Stimulated activated CD4-positive, alpha-beta T cell treated with anti-CD3 and anti-CD28 coated beads, Interleukin-15, amount 100 ng/mL, for 48 hours (primary cell): ENCODE measurements at regions not wholly inside any gene's neighbourhood (a gene's known extent, or its start where the extent isn't known, plus 50 kb on each side); places are given as distances from the start of the nearest gene placed in this dataset.

Source experiments
- DNase-seq, 2 donors: peaks; one replicate each; pipeline ENCODE4 v3.0.0-alpha.2; 2020; ENCODE audit warnings: low read depth in 2 of 2

DNA sequence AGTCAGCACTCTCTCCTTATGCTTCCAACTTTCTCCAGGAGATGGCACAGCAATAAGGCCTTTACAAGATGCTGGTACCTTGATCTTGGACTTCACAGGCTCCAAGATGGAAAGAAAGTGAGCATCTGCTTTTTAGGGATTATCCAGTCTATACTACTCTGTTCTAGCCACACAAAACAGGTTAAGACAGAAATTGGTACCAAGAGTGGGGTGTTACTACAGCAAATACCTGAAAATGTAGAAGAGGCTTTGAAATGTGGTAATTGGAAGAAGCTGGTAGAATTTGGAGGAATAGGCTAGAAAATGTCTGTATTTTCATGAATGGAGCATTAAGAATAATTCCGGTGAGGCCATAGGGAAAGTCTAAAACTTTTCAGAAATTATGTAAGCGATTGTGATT is 484.8 kb upstream of the GRIA1 start:
- DNase-seq = no peak

DNA sequence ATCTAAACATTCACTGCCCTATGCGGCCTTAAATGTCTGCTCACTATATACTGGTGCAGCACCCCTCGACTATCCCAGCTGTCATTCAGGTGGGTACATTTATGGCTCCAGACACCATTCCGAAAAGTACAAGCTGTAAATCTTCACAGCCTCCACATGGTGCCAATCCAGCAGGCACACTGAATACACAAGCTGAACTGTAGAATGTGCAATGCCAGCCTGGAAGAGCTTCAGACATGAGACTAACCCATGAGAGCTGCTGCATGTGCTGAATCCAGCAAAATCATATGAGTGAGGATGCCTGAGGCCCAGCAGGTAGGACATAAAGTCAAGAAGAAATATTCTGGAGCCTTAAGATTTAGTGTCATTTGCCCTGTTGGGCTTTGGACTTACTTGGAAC is 483.8 kb upstream of the GRIA1 start:
- DNase-seq = no peak

DNA sequence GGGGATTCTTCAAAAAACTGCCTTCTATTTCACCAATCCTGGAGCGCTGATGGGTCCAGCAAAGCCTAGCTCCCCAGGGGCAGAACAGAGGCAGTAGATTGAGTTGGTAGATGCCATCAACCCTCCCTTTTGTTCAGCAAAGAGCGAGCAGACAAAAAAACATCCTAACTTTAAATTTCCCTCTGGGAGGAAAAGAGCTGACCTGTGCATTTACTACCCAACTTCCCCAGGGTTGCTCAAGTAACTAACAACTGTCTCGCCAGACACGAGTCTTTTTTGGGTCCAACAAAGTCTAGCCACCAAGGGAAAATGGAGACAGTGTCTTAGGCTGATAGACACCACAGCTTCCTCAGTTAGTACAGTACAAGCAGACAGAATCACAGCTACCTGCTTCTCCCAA is 476.3 kb upstream of the GRIA1 start:
- DNase-seq = no peak

DNA sequence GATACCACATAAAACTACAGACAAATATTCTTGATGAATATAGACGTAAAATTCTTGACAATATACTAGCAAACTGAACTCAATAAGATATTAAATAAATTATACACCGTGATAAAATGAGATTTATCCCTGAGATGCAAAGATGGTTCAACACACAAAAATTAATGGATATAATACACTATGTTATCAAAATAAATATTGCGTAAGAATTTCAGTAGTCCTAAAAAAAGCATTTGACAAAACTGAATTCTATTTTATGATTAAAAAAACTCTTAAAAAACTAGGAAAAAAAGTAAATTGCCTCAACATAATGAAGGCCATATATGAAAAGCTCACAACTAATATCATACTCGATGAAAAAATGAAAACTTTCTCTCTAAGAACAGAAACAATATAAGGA is 472.3 kb upstream of the GRIA1 start:
- no peak for DNase-seq

DNA sequence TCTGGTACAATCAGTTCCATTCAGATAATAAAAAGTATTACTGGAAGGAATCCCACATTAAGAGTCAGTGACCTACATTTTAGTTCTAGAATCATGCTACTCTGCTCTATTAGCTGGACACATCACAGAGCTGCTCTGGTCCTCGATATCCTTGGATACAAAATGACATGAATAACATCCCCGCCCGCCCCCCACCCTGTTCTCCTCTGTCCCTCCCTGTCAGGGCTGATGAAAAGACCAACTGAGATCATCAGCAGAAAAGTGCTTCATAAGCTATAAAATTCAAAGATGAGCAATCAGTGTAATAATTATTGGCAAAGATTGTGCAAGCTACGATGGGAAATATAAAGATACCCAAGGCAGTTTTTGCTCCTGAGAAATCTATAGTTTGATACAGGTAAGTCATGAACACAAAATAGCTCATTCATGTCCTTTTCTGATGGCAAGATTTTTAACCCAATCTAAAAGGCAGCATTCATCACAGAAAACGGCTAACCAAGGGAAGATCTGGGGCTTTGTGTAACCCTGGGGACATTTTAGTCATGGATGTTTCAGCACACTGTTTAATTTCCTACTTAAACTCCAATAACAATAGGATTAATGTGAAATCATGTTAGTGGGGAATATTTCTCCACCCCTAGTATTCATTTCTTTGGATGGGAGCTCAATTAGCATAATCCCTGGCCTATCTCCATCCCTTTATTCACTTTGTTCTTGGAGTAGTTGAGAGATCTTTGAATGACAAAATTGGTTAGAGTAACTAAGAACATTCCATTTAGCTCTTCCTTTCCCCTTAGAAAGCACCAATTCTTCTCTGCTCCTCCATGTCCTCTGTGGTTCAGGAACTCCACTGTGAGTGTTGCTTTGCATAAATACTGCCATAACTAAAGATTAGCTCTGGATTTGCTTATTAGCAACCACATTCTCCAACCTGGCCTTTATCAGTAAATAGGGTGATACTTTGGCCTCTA is 459.4 kb upstream of the GRIA1 start:
- DNase-seq = no peak

DNA sequence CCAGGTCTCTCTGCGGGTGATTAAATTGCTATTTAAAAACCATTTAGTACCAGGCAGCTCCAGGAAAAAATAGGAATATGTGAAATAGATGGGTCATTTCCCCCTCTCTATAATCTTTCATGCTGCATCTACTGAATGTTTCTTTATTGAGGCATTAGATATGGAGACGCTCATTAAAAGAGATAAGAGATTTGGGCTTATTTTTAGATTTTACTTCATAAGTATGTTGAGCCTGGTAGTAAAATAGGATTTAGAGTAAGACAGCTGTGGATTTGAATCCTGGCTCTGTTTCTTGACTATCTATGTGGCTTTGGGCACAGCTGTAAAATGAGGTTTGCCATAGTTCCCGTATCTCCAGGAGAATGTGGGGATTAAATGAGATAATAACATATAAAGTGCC is 451.0 kb upstream of the GRIA1 start:
- no peak for DNase-seq

DNA sequence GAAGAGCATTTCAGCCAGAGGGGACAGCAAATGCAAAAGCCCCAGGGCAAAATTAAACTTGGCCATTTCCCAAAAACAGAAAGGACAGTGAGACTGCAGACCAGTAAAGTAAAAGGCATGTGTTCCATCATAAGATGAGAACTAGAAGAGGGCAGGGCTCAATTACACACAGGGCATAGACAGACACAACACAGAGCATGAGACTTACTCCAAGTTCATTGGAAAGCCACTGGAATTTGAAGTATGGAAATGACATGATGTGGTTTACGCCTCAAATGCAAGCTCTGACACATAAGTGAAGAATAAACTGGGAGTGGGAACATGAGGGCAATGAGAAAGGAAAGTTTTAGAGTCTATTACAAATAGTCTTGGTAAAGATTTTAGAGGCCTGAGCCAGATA is 446.6 kb upstream of the GRIA1 start:
- DNase-seq = no peak

DNA sequence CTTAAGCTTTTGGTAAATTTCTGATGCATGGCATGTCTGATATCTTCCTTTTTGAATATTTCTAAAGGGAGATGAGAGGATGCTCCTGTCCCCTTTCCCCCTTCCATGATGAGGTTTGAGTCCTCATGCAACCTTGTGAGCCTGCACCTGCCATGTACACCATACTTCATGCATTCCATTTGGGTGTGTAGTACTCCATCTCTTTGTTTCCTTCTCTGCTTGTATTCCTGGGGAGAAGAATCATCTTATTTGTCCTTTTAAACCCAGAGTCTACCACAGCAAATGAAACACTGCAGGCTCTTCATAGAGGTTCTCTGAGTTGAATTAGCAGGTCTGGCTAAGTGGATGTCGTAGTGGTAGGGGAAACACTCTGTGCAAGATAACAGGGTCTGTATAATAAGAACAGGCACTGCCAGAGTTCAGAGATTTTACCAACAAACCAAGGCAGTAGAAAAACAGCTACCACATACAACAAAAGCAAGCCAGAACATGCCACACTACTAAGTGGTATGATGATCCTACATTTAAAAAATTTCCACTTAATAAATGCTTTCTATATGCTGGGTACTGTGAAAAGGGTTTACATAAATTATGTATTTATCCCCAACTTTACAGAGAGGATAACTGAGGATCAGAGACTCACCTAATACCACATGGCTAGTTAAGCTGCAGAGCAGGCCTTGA is 439.8 kb upstream of the GRIA1 start:
- no peak for DNase-seq

DNA sequence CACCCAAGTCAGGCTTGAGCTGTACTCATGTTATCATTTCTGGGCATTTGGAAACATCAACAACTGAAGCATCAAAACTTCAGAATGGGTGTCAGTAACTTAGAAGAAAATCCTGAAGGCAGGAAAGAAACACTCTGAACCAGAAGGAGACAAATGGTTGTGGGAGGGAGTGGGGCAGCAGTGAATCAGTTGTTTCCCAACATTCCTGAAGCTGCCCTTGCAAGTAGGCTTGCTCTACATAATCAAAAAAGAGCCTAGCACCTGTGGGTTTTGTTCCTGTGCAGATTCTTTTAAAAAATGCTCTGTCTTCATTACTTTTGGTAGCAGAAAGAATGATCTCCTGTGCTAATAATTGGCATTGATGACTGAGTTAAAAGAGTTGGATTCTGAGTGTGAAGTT is 424.2 kb upstream of the GRIA1 start:
- DNase-seq = no peak

DNA sequence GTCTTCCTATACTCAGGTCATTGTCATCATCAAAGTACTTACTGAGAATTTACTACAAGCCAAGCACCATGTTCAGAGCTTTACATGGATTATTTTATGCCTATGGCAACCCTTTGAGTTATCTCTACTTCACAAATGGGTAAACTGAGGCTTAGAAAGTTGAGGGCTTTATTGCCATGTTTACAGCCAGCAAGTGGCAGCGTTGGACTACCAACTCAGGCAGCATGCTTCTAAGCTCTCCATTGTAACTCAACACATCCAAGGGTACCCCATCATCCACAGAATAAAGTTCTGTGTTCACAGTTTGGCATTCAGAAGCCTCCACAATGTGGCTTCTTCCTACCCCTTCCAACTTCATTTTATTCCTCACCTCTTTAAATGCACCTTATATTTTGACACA is 422.6 kb upstream of the GRIA1 start:
- DNase-seq = no peak

DNA sequence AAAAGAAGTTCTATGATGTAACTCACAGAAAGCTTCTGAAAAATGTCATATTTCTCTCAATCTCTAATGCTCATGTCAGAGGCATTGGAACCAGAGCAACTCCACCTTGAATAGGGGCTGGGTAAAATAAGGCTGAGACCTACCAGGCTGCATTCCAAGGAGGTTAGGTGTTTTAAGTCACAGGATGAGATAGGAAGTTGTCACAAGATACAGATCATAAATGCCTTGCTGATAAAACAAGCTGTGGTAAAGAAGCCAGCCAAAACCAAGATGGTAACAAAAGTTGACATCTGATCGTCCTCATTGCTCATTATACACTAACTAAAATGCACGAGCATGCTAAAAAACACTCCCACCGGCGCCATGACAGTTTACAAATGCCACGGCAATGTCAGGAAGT is 411.1 kb upstream of the GRIA1 start:
- DNase-seq = no peak

DNA sequence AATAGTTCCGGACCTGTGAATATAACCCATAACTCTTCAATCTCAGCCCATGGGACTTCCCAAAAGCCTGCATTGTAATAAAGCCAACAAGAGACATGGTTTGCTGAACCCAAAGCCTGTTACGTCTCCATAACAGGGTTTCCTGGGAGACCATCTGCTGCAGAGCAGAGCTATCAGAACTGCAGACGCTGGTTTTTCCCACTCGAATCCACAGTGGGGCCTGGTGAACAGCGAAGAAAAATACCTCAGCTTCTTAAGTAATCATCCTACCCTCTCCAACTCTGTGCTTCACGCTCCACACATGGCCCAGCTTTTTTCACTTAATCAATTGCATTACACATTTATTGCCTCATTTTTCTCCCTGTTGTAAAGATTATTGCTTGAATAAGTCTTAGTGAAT is 409.5 kb upstream of the GRIA1 start:
- DNase-seq = no peak

DNA sequence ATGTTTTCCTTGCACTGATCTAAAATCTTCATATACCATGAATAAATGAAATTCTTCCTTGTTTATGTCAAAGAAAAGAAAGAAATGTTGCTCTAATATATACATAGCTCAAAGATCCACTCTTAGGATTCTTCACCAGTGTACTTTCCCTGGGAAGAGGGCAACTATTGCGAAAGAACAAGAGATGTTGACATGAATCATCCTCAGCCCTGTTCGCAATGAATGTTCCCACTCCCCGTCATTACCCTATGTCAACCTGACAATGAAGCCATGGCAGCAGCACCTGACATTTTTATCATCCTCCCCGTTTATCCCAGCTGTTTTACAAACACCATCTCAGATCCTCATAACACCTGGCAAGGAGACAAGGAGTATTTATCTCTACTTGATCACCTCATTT is 409.1 kb upstream of the GRIA1 start:
- DNase-seq = no peak

DNA sequence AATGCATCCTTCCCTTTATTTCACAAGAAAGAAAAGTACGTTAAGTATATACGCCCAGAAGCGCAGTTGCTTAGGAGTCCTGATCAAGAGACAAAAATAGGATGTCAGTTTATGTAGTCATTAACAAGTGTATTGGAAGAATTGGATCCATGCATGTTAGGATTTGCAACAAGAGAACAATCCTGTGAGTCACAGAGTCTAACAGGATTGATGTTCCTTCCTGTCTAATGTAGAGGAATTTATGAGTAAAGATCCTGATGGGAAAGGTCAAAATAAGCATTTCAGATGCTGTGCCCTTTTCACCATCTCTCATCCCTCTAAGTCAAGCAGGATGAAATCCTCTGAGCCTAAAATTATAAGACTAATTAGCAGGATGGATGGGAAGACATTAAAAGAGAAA is 406.0 kb upstream of the GRIA1 start:
- no peak for DNase-seq

DNA sequence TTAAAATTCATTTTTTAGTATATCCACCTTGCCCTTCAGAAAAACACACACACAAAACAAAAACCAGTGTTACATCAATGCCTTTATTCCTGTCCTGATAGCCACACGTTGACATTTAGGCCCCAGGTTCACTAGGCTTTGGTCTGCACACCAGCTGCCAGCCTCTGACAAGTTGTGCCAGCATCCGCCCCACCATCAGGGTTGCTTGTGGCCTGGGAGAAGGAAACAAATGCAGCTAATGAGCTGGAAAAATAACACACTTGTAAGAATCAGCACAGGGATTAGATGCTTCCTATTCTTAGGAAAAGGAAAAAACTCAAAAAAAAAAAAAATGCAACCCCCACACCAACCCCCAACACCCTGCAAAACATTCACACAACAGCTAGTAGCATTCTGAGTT is 404.0 kb upstream of the GRIA1 start:
- no peak for DNase-seq

DNA sequence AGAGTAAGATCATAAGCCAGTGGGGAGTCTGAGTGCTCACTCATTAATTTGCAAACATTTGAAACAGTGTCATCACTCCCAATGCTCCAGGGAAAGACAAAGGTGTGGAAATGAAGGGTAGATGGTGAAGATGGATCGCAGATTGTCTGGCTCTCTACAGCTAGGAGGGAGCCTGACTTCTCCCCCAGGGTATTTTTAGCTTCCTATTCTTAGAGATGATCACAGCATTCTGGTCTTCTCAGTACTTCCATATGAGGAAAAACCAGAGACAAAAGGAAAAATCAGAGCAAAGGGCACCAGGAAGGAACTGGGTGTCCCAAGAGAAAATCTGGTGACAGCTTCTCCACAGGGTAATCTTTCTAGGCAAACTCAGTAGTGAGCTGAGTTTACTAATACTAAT is 401.9 kb upstream of the GRIA1 start:
- DNase-seq = no peak

DNA sequence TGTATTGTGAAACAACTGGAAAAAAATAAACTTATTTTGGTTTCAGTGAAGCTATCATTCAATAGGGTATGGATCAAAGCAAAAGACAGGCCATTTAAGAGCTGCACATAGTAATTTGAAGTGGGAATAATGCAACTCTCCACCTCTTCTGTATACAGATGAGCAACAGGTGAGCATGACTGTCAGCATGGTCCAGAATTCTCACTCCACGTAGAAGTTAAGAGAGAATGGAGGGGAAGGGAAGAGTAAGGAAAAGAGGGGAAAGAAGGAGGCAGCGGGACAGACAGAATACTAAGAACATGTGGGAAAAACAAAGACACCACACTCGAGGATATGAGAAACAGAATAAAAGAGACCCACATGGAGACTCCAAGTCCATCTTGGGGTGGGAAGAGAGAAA is 396.1 kb upstream of the GRIA1 start:
- DNase-seq = no peak

DNA sequence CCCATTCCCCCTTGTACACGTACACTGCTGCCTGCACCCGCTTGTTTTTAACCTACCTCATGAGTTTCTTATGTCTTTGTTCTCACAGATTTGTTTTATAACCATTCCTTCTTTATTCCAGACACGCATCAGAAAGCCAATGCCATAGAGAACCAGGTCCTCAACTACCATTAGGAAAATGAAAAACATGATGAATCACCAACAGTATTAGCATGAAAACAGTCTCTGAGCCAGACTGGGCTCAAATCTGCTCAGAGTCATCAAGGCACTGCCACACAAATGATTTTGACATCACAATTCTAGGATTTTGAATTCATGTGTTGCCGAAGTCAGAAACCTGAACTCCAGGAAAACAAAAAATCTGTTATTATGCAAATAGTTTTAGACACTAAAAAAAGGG is 394.1 kb upstream of the GRIA1 start:
- DNase-seq = no peak

DNA sequence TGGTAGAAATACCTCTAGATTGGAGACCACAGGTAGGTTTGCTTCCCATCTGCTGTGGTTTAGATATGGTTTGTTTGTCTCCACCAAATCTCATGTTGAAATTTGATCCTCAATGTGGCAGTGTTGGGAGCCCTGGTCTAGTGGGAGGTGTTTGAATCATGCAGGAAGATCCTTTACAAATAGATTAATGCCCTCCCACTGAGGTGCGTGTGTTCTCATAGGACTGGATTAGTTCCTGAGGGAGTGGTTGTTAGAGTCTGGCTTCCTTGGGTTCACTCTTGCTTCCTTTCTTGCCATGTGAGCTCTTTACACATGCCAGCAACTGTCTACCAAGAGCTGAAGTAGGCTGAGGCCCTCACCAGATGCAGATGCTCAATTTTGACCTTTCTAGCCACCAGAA is 391.1 kb upstream of the GRIA1 start:
- no peak for DNase-seq

DNA sequence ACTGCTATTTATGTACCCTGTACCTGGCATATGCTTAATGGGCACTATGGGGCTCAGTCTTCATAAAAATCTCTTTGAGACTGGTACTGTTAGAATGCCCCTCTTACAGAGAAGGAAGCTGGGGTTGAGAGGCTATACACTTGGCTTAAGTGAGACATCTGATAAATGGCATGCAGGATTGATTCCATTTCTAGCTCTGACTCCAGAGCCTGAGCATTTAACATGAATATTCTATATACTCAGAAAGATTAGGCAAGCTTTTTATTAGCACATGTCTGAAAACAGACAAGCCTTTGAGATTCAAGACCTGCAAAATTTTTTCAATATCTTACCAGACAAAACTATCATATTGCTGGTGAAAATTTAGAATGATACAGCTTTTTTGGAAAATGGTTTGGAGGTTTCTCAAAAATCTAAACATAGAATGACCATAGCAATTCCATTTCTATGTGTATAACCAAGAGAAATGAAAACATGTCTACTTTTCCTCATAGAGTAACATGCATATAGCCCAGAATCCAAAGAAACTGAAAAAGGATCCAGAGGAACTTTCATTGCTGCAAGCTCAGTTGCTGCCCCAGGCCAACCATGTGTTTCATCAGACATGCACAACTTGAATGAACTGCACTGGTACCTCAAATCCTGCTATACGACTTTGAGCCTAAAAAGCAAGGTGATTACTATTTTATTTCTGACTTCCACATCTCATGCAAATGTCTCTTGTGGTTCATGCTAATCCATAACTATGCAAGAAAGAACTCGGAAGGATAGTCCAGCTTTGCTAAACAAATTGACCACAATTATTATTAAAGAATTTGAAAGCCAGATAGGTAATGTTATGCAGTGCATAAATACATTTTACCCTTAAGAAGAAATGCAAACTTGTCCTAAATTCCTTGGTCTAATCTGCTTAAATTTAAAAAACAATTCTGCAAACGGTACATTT is 389.0 kb upstream of the GRIA1 start:
- DNase-seq = no peak

DNA sequence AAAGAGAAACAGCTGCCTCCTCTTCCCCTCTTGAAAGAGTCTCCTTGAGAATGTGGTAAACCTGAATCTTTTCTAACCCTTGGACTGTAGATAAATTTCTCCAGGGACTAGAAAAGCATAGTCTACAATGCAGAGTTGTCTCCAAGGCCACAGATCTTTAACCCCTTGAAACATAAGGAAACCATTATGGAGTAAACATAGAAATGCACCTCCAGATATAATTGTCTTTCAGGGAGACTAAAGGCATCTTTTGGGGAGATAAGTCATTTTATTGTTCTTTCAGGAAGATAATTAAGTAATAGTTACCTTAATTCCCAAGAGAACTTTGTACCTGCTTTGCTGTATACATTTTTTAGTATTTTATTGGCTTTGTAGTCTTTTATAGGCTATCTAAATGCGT is 373.6 kb upstream of the GRIA1 start:
- DNase-seq = no peak

DNA sequence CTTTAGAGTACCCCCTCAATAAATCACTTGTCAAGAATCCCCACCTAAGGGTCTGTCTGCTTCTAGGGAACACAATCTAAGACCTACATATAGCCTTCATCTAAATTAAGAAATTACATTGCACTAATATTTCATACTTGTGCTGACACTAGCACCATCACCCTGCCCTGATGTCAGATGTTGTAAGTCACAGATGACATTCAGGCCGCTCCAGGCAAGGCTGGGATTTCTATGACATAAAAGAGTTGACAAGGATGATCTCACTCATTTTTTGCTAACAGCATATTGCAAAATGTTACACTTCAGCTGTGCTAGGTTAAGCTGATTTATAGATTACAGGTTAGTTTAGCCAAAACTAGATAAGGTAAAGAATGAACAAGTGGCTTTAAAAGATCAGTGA is 372.5 kb upstream of the GRIA1 start:
- DNase-seq = no peak
